ENCODE measurements at regions not wholly inside any gene's neighbourhood (a gene's known extent, or its start where the extent isn't known, plus 50 kb on each side); places are given as distances from the start of the nearest gene placed in this dataset.
"Not testable (repeated sequence)": the region's sequence is repeated elsewhere in the genome, so short reads cannot be mapped to it uniquely, and the experiment has no call there.

- TF ChIP-seq, protein P1, sequence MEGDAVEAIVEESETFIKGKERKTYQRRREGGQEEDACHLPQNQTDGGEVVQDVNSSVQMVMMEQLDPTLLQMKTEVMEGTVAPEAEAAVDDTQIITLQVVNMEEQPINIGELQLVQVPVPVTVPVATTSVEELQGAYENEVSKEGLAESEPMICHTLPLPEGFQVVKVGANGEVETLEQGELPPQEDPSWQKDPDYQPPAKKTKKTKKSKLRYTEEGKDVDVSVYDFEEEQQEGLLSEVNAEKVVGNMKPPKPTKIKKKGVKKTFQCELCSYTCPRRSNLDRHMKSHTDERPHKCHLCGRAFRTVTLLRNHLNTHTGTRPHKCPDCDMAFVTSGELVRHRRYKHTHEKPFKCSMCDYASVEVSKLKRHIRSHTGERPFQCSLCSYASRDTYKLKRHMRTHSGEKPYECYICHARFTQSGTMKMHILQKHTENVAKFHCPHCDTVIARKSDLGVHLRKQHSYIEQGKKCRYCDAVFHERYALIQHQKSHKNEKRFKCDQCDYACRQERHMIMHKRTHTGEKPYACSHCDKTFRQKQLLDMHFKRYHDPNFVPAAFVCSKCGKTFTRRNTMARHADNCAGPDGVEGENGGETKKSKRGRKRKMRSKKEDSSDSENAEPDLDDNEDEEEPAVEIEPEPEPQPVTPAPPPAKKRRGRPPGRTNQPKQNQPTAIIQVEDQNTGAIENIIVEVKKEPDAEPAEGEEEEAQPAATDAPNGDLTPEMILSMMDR (IDR thresholded peaks at IDR 0.05): not testable (repeated sequence)
- not testable (repeated sequence) for TF ChIP-seq ZFX (IDR thresholded peaks at IDR 0.05; ENCODE audit: borderline replicate concordance)
Measured at GRCh38 chr3:65120156-65120555, 432.4 kb upstream of the ADAMTS9 start.
